Motor neuron (in vitro differentiated cells): ENCODE measurements at regions not wholly inside any gene's neighbourhood (a gene's known extent, or its start where the extent isn't known, plus 50 kb on each side); places are given as distances from the start of the nearest gene placed in this dataset.
A peak's percentile ranks its signal among the peaks of the same experiment; 100 is the strongest.

Experiments used
- ATAC-seq, 8 experiments: fragments of 200-7000 bp; cut with Tn5 transposase; replicated peaks in 6 of 8; 2 replicates each; pipeline ENCODE4 v1.8.0; 2021; ENCODE audit warnings: mild to moderate bottlenecking in 8 of 8, moderate library complexity in 8 of 8
- H3K27ac ChIP-seq, 2 donors: fragments of 250-450 bp; sonication (Bioruptor Pico); 2 replicates each; pipeline ENCODE4 v1.9.0; 2021; ENCODE audit warnings: antibody characterized with exemption in 2 of 2, mild to moderate bottlenecking in 2 of 2, moderate library complexity in 1 of 2
- H3K4me1 ChIP-seq, 2 donors: fragments of 250-450 bp; sonication (Bioruptor Pico); replicated peaks in 1 of 2; 2 replicates each; pipeline ENCODE4 v1.6.1; 2021; ENCODE audit warnings: antibody characterized with exemption in 2 of 2, mild to moderate bottlenecking in 2 of 2, moderate library complexity in 1 of 2
- H3K4me3 ChIP-seq, 5 donors: fragments of 250-450 bp; sonication (Bioruptor Pico); 2 replicates each; pipeline ENCODE4 v1.9.0; 2021; ENCODE audit warnings: antibody characterized with exemption in 5 of 5, mild to moderate bottlenecking in 5 of 5, moderate library complexity in 4 of 5
- WGBS, 10 experiments: fragments of 450-650 bp; shearing (Covaris generic); methylation state at CpG; one replicate each; pipeline ENCODE4 v1.0.0; 2022; 5-methylcytosine and 5-hydroxymethylcytosine counted together
- in situ Hi-C, 9 experiments: fragments of 400-800 bp; cut with MboI; loops; one replicate each; pipeline ENCODE4 v1.15.0; 2021; ENCODE audit warnings: low sequenced_read_pairs in 9 of 9, low pct_unique_long_range_greater_than_20kb in 2 of 9; ENCODE audit not compliant: unreplicated experiment in 9 of 9

GRCh38 chr21:17903929-17904639 lies 84.9 kb upstream of the C21orf91 start:
- ATAC-seq: no peak
- 20 to 98% (median 75%) methylated on average over 2 to 10 of the region's 10 CpGs; no CpG with 5 or more reads in 2 of the 10 experiments for WGBS, 10 experiments
- Histone ChIP-seq H3K27ac (no peak overlapping the region), H3K4me1 (no peaks in the 10 kb centered on the region), H3K4me3 (no peak overlapping the region)
- in situ Hi-C loops: loop anchor here in 5 of 9 experiments (10.0 to 25.0 kb wide), 2 partner anchors 217 to 229 kb away; no protein-coding TSS in a partner anchor

DNA sequence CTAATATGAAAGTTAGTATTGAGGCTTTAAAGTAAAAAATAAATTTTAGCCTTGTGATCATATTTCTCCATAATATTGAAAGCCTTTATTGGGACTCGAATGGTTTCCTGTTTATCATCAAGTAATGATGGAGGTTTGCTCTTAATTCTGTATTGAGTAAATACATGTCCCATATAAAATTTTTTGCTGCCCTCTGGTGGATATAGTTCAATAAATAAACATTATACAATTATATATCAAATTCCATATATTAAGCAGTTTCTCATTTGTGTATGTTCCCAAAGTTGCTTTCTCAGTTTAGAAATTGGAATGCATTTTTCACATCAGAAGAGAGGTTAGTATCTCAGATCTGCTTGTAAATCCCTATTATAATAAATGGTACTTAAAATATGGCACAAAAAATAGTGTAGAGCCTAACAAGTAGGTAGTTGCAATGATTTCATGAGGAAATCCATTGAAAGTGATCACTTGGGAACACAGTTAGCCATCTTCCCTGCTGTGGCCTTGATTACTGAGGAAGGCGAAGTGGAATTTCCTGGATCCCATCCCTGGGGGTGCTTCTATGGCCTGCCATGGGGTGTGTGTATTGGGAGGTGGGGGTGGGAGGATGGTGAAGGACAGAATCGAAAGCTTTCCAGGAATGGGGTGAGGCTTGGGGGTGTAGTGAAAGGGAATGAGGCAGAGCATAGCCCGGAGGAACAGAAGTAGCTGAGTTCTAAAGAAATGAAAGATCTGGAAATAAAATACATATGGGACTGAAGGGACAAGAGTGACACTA lies 84.1 kb upstream of the C21orf91 start:
- H3K27ac ChIP-seq: no peak overlapping the region
- no peaks in the 10 kb centered on the region for H3K4me1 ChIP-seq
- peak in 3 of 8 experiments; percentile 43 to 67 (median 49) for ATAC-seq
- in situ Hi-C loops: loop anchor here in 5 of 9 experiments (10.0 to 25.0 kb wide), 2 partner anchors 216 to 228 kb away; no protein-coding TSS in a partner anchor
- no peak overlapping the region for H3K4me3 ChIP-seq
- 0 to 92% (median 56%) methylated on average over 1 to 4 of the region's 4 CpGs; no CpG with 5 or more reads in 3 of the 10 experiments for WGBS, 10 experiments

- Histone ChIP-seq H3K4me3 (no peak overlapping the region), H3K27ac (no peak overlapping the region), H3K4me1 (no peaks in the 10 kb centered on the region)
- peak in 1 of 8 experiments; percentile 40 for ATAC-seq
- WGBS, 10 experiments: 55 to 100% (median 91%) methylated on average over 1 to 9 of the region's 10 CpGs
- in situ Hi-C loops: loop anchor here in 5 of 9 experiments (10.0 to 25.0 kb wide), 2 partner anchors 214 to 227 kb away; no protein-coding TSS in a partner anchor
Measured at GRCh38 chr21:17901458-17902079, 82.4 kb upstream of the C21orf91 start.

DNA sequence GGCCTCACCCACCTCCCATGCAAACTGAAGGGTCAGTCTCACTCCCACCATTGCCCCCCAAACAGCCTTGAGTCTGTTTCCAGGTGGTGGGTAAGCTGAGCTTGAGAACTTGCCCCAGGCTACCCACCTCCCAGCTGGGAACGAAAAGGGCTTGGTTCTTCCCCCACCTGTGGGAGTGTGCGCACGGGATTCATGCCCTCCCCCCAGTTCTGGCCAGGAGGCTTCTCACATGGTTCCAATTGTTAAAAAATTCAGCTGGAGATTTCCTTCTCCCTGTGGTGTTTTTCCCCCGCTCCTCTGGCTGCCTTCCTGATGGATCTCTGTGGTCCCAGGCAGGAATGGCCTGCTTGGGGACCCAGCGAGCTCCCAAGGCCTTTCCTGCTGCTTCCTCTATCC lies 81.8 kb upstream of the C21orf91 start:
- in situ Hi-C loops: loop anchor here in 5 of 9 experiments (10.0 to 25.0 kb wide), 2 partner anchors 214 to 226 kb away; no protein-coding TSS in a partner anchor
- ATAC-seq: no peak
- no peak overlapping the region for H3K4me3 ChIP-seq
- H3K27ac ChIP-seq: no peak overlapping the region
- 40 to 100% (median 64%) methylated on average over 1 to 4 of the region's 5 CpGs; no CpG with 5 or more reads in 6 of the 10 experiments for WGBS, 10 experiments
- no peaks in the 10 kb centered on the region for H3K4me1 ChIP-seq

DNA sequence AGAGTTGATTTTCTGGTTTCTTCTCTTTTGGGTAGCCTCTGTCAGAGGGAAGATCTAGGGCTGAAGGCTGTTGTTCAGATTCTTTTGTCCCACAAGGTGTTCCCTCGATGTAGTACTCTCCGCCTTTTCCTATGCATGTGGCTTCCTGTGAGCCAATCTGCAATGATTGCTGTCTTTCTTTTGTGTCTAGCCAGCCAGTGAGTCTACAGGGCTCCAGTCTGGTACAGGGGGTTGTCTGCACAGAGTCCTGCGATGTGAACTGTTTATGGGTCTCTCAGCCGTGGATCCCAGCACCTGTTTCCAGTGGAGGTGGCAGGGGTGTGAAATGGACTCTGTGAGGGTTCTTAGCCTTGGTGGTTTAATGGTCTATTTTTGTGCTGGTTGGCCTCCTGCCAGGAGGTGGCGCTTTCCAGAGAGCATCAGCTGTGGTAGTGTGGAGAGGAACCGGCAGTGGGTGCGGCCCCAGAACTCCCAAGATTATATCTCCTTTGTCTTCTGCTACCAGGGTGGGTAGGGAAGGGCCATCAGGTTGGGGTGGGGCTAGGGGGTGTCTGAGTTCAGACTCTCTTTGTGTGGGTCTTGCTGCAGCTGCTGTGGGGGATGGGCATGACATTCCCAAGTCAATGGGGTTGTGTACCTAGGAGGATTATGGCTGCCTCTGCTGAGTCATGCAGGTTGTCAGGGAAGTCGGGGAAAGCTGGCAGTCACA lies 81.3 kb upstream of the C21orf91 start:
- in situ Hi-C loops: loop anchor here in 5 of 9 experiments (10.0 to 25.0 kb wide), 2 partner anchors 213 to 226 kb away; no protein-coding TSS in a partner anchor
- Histone ChIP-seq H3K4me1 (no peaks in the 10 kb centered on the region), H3K4me3 (no peak overlapping the region), H3K27ac (no peak overlapping the region)
- ATAC-seq: no peak
- 43 to 100% (median 83%) methylated on average over 1 to 4 of the region's 8 CpGs; no CpG with 5 or more reads in 4 of the 10 experiments for WGBS, 10 experiments

DNA sequence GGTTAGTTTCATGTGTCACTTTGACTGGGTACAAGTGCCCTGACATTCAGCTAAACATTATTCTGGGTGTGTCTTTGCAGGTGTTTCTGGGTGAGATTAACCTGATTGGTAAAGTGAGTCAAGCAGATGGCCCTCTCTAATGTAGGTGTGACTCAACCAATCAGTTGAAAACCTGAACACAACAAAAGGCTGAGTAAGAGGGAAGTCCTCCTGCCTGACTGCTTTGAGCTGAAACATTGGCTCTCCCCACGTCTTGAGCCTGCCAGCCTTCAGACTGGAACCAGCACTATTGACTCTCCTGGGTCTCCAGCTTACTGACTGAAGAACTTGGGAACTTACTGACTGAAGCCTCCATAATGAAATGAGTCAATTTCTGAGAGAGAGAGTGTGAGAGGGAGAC lies 70.0 kb upstream of the C21orf91 start:
- no peak for ATAC-seq
- 0 to 83% (median 36%) methylated on average over 1 of the region's 1 CpG; no CpG with 5 or more reads in 6 of the 10 experiments for WGBS, 10 experiments
- H3K4me1 ChIP-seq: no peaks in the 10 kb centered on the region
- no peak overlapping the region for H3K4me3 ChIP-seq
- in situ Hi-C loops: no loop called here
- no peak overlapping the region for H3K27ac ChIP-seq

DNA sequence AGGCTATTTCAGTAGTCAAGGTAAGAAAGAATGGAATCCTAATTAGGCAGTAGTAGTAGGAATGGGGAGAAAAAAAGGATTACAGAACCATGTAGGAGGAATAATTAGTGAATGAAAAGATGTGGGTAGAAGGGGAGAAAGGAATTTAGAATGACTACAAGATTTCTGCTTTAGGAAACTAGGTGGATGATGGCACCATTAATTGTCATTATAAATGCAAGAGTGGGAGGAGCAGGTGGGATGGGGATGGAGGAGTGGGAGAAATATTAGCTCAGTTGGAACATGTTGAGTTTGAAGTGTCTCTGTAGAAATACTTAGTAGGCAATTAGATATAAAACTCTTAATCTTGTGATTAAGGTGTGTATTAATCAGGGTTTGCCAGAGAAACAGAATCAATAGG lies 50.0 kb upstream of the C21orf91 start:
- H3K4me3 ChIP-seq: no peak overlapping the region
- H3K4me1 ChIP-seq: no peaks in the 10 kb centered on the region
- in situ Hi-C loops: no loop called here
- no peak overlapping the region for H3K27ac ChIP-seq
- no peak for ATAC-seq
